ENCODE measurements at regions not wholly inside any gene's neighbourhood (a gene's known extent, or its start where the extent isn't known, plus 50 kb on each side); places are given as distances from the start of the nearest gene placed in this dataset.

DNA sequence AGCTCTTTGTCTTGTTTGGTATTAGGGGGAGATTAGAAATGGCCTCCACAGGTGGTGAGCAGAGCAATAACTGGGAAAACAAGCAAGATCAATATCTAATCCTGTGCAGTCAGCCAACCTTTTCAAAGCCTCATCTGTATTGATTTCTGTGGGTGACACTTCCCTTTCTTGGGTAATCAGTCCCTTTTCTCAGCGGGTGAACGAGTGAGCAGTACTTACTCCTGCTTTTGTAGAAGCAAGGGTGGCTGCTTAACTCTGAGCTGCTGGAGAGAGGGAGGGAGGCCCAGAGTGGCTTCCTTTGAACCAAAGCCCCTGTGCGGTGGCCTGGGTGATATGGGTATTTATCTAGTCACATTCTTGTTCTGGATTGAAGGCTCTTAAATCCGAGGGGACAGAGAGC, 254.8 kb upstream of the CHD6 start:
- no peak for TF ChIP-seq CTCF (IDR thresholded peaks at IDR 0.05)
- no peak for TF ChIP-seq ZFX (IDR thresholded peaks at IDR 0.05; ENCODE audit: borderline replicate concordance)
- H3K27ac ChIP-seq = no peak overlapping the region

DNA sequence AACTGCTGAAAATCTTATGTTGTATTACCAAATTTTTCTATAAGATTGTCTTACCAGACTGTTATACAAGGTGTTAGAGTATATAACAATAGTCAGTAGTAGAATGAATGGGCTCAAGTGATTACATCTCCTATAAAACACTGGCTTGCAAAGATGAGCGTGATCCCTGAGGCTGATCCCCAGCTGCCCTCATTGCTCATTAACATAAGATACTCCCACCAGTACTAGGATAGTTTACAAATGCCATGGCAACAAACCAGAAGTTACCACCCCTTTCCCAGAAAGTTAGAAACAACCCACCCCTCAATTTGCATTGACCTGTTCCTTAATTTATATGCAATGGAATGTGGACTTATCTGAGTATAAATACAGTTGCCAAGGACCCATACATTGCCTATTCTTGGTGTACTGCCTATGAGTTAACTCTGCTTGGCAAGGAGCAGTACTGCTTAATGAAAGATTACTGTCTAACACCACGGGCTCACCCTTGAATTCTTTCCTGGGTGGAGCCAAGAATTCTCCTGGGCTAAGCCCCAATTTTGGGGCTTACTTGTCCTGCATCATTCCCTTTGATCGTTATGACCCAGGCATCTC, 252.8 kb upstream of the CHD6 start:
- H3K27ac ChIP-seq = no peak overlapping the region
- TF ChIP-seq ZFX (IDR thresholded peaks at IDR 0.05; ENCODE audit: borderline replicate concordance) (no peak), CTCF (IDR thresholded peaks at IDR 0.05) (no peak)

DNA sequence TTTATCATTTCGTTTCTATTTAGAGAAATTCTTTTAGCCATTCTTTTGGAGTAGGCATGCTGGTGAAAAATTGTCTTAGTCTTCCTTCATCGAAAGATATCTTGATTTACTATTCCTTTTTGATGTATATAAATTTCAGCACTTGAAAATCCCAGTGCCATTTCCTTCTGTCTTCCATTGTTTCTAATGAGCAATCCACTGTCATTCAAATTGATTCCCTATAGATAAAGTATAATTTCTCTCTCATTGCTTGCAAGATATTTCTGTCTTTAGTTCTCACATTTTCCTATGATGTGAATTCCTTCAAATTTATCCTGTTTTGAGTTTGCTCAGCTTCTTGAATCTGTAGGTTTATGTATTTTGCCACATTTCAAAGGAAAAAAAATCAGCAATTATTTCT, 251.1 kb upstream of the CHD6 start:
- H3K27ac ChIP-seq = no peak overlapping the region

DNA sequence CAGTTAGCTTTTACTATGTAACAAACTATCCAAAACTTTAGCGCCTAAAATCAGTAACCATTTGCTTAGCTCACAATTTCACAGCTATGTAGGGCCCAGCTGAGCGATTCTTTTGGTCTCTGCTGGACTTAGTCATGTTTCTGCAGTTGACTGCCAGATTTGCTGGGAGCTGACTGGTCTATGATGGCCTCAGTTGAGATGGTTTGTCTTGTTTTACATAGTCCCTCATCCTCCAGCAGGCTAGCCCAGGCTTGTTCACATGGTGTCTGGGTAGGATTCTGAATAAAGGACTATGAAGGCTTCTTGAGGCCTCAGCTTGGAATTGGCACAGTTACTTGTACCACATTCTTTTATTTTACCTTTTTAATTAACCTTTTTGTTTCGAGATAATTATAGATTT, 247.8 kb upstream of the CHD6 start:
- TF ChIP-seq CTCF (IDR thresholded peaks at IDR 0.05) = no peak
- TF ChIP-seq ZFX (IDR thresholded peaks at IDR 0.05; ENCODE audit: borderline replicate concordance) = no peak
- no peak overlapping the region for H3K27ac ChIP-seq

More for the DNA sequence above, 251.1 kb upstream of the CHD6 start:
- TF ChIP-seq CTCF (IDR thresholded peaks at IDR 0.05) (no peak), ZFX (IDR thresholded peaks at IDR 0.05; ENCODE audit: borderline replicate concordance) (no peak)

DNA sequence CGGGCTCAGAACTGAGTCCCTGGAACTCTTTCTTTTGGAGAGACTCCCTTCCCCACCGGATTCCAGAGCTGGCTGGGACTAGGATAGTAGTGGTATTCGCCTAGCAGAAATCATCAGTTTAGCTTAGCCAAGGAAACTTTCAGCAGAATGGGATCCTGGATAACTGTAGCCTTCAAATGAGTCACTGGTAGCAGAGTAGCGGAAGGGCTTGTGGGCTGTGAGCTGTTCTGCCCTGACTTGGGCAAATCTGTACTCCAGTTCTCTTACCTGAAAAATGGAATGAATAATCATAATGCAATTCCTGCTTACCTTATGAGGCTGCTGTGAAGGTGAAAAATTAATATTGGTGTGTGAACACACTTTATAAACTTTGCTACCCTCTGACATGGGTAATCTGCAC, 244.3 kb upstream of the CHD6 start:
- TF ChIP-seq ZFX (IDR thresholded peaks at IDR 0.05; ENCODE audit: borderline replicate concordance) = no peak
- TF ChIP-seq CTCF (IDR thresholded peaks at IDR 0.05) = no peak
- no peak overlapping the region for H3K27ac ChIP-seq

GRCh38 chr20:41861772-41862422, 243.7 kb upstream of the CHD6 start:
- no peak overlapping the region for H3K27ac ChIP-seq
- TF ChIP-seq CTCF (IDR thresholded peaks at IDR 0.05) (no peak), ZFX (IDR thresholded peaks at IDR 0.05; ENCODE audit: borderline replicate concordance) (no peak)

DNA sequence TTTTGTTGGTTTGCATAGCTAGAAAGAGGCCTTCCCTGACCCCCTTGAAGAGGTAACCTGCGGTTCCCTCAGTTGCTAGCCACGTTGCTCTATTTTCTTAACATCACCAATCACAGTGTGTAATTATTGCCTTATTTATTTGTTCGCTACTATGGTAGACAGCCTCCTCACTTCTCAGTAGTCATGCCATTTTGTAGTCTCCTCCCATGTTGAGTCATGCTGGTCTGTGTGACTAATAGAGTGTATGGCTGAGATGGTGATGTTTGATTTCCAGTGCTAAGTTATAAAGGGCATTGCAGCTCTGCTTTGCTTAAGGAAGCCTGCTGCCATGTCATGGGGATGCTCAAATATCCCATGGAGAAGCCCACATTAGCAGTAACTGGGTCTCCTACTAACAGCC, 236.6 kb upstream of the CHD6 start:
- H3K27ac ChIP-seq = no peak overlapping the region
- TF ChIP-seq CTCF (IDR thresholded peaks at IDR 0.05) (no peak), ZFX (IDR thresholded peaks at IDR 0.05; ENCODE audit: borderline replicate concordance) (no peak)

Measured in 22Rv1 (cell line).